ENCODE measurements at regions not wholly inside any gene's neighbourhood (a gene's known extent, or its start where the extent isn't known, plus 50 kb on each side); places are given as distances from the start of the nearest gene placed in this dataset.

GRCh38 chr5:82417776-82418607, 139.8 kb upstream of the RPS23 start:
- DNase-seq, result no peak

- no peak for DNase-seq
Observed at GRCh38 chr5:82416512-82416911, 138.4 kb upstream of the RPS23 start.

DNA sequence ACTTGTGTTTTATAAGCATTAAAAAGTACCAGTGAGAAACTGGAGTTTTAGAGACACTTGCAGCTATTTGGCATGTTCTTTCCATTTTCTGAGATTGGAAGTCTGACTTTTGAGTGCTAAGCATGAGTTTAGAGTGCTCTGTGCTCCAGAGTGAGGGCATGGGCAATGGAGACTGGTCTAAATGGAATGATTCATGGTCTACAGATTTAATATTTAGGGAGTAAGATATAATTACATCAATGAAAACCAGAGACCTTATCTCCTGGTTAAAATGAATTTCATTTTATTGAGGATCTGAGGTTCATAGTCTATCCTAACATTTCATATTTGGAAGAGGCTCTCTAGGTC, 135.9 kb upstream of the RPS23 start:
- DNase-seq, result no peak

DNA sequence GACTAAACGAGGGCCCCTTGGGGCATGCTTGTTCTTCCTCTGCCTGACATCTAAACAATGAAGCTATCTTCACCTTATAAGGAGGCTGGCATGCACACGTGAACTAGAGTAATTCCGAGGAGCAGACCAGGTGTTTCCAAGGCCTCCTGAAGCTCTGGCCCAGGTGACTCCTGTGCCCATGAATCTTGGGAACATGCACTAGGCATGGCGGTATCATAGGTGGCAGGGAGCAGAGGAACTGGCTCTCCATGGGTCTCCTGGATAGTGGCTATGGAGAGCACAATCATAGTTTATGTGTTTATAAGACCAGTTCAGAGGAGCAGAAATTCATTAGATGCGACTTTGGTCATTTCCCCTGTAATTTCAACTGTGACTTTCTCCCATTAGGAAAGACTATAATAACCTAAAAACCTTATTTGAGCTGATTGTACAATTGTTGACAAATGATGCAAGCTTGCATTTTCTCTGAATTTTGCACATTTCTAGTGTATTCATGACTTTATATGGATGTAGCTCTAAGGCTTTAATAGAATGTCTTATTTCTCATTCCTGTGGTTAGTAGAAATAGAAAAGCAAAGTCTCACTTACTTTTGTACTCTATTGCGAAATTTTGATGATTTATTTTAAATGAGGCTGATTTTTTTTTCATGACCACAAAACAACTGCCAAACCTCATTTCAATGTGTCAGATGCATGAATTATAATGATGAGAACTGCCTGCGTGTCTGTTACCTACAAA, 135.3 kb upstream of the RPS23 start:
- DNase-seq, result no peak

- DNase-seq, result no peak
Observed at GRCh38 chr5:82408033-82408432, 129.9 kb upstream of the RPS23 start.

DNA sequence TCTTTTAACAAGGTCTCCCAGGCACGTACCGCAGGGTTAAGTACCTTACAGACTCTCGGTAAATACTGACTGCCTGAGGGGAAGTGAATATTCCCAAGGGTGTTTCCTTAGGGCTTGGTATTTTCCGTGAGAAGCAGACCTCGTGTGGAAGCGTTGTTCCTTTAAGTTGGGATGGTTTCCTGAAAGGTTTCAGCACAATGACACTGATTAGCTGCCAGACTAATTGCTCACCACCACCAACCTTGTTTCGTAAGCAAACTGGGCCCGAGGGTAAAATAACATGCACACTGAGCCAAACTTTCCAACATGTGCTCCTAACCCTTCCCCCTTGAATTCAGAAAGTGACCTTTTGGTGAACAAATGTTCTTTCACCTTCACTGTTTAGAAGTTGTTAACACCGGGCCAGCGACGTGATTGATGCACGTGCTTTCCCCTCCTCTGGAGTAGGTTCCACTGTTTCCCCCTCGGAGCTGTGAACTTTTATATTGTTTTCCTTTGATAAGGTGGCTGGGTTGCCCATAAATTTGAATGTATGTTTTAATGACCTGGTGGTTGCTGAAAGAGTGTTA, 128.1 kb upstream of the RPS23 start:
- DNase-seq, result no peak

DNA sequence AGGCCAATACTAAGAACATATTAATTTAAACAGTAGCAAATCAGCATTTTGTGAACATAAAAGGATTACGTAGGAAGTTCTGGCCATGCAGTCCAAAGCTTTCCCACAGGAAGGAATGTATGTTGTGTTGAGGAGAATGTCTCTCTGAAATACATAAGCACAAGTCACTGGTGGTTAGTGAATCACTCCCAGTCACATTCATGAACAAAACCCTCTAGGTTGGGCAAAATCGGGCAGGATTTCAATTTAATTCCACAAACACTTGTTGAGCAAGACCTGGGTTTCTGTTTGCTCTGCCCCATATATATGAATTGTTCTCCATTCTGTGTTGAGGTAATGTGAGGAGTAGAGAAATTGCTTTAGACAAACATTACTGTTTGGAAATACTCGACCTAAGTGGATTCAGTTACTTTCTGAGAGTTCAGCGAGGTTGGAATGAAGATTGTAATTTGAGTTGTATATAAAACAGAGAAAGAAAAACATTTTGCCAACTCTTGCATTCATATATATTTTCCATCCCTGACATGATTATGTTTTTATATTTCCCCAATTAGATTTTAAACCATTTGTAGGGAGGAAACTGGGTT, 127.6 kb upstream of the RPS23 start:
- DNase-seq, result no peak

DNA sequence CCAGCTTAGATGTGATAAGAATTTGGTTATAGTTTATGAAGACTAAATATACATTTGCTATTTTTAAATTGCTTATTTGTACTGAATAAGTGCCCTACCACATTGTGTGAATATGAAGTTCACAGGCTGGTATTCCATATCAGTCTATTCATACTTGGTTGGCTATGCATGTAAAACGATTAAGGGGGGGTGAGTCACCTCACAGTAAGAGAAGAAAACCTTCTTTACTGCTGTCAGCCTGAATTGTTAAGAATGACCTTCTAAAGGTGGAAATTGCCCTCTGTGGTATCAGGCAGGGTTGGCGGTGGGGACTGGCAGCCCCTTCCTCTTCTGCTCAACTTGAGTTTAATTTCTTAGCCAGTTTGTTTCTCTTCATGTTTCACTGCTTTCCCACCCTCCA, 127.0 kb upstream of the RPS23 start:
- no peak for DNase-seq

DNA sequence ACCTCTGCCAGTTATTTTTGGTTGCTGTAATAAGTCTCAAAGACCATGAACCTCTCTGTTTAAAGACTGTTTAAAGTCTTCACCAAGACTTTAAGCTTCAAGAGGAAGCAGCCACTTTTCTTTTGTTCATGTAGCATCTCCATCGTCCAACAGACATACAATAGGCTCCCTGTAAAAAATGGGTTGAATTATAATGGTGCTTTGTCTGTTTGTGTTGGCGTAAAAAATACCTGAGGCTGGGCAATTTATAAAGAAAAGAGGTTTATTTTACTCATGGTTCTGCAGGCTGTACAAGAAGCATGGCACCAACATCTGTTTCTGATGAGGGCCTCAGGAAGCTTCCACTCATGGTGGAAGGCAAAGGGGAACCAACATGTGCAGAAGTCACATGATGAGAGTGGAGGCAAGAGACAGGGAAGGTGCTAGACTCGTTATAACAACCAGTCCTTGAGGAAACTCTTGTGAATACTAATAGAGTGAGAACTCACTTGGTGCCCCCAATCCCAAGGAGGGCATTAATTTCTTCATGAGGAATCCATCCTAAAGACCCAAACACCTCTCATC, 126.3 kb upstream of the RPS23 start:
- DNase-seq, result no peak

DNA sequence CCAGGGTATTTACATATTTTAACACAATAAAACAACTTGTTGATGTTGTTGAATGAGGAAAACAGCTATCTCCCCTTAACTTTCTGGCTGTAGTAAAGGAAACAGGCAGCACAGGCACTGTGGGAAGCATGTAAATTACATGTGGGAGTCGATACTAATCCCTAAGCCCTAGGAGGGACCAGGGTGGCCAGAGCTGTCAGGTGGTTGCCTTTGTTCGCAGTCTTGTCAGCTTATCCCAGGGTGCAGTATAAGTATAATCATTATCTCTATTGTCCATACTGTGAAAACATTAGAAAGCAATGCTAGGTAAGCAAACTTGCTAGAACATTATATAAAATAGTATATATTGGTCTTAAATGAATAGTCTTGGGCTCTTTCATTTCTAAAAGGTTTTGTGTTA, 125.6 kb upstream of the RPS23 start:
- no peak for DNase-seq

GRCh38 chr5:82403026-82403425, 124.9 kb upstream of the RPS23 start:
- no peak for DNase-seq

- DNase-seq, result no peak
Observed at GRCh38 chr5:82399111-82399510, 121.0 kb upstream of the RPS23 start.

DNA sequence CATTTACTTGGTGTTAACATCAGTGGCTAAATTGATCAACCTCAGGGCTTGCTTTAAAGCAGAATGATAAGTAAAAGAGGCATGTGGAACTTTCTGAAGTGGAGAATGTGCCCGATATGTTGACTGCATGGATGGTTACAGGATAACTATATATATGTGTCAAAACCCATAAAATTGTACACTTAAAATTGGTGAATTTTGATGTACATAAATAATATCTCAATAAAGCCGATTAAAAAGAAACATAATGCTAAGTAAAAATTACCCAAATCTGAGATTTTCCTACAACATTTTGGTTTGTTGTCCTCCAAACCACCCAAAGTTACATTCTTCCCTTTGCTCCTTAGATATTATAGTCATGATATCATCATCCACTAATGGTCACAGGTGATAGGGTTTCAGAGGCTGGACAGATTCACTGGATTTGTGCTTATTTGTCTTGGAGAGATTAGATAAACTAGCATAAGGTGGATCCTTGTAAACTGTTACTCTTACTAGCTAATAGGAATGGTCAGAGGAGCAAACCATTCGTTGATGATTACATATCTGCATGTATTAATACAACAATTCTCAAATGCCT, 119.7 kb upstream of the RPS23 start:
- no peak for DNase-seq

- DNase-seq, result no peak
Observed at GRCh38 chr5:82396871-82397514, 118.8 kb upstream of the RPS23 start.

DNA sequence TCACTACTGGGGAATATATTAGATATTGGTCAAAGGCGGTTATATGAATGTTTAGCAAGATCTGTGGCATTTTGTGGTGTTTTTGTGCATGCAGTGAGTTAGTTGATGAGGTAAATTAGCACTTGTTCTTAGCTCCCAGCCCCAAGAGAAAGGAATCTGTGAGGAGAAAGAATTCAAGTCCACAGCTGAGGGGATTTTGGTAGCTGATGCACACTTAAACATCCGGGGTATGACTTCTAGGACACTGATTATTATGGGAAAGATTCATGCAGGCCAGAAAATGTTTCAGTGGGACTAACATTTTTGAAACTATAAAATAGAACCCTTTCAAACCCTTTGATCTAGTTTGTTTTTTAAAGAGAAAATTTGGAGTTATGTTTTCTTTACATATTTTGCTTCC, 118.2 kb upstream of the RPS23 start:
- no peak for DNase-seq

- no peak for DNase-seq
Observed at GRCh38 chr5:82393951-82394350, 115.8 kb upstream of the RPS23 start.

GRCh38 chr5:82390088-82390487, 111.9 kb upstream of the RPS23 start:
- DNase-seq, result no peak

GRCh38 chr5:82389347-82389746, 111.2 kb upstream of the RPS23 start:
- DNase-seq, result no peak

- DNase-seq, result no peak
Observed at GRCh38 chr5:82388181-82388580, 110.0 kb upstream of the RPS23 start.

GRCh38 chr5:82387819-82388166, 109.6 kb upstream of the RPS23 start:
- DNase-seq, result no peak

DNA sequence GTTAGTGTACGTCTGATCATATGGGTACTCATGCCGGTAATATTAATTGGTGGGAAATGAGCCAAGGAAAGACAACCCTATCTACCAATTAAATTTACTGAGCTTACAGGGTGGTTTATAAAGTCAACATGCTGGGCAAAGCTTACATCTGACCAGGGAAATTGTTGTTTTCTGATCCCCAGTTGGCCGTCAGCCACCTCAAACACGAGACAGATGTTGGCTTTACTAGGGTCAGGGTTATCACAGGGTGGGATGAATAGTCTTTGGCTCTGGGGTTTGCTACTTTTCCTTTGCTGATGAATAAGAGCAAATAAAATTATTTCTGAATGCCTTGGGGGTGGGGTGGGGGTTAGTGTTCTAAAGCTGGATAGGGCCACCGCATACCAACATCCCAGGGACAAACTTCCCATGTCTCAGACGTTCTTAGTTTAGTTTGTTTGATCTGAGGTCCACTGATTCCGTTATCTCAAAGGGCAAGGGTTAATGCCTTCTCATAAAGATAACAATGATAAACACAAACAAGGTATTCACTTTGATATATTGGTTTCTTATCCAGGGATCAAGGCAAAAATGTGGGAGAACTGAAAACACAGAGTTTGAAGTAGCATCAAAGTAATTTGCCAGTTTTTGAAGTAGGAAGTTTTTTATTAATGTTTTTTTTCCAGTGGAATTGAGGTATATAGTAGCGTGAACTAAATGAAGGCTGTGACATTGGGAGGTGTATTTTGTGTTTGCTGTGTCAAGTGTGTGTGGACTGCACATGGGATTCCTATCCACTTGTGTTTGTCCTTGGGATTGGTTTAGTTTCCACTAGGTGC, 109.1 kb upstream of the RPS23 start:
- no peak for DNase-seq

DNA sequence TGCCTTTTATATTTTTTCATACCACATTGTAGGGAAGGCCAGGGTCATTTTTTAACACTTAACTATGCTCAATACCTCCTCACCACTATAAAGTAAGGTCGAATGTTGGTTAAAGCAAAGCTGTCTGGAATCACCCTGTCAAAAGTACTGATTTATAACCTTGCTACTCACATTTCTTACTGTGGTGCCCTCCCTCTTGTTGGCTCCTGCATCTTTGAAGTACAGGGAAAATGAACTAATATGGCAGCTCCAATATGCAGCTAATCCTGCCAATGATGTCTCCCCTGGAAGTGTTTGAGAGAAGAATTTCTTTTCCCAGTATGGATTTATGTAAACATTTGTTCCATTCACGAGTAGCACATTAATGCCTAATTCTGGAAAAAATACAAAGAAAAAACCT, 108.4 kb upstream of the RPS23 start:
- no peak for DNase-seq

All from CD4-positive, alpha-beta T cell treated with Interleukin-17A for 1 hour (primary cell).